Adipocyte (in vitro differentiated cells): ENCODE measurements at regions not wholly inside any gene's neighbourhood (a gene's known extent, or its start where the extent isn't known, plus 50 kb on each side); places are given as distances from the start of the nearest gene placed in this dataset.
"Not testable (repeated sequence)": the region's sequence is repeated elsewhere in the genome, so short reads cannot be mapped to it uniquely, and the experiment has no call there.

Experiments used
- DNase-seq: peaks from one replicate; pipeline ENCODE4 v3.0.0-alpha.2; 2015; ENCODE audit warnings: low read depth
- H3K27me3 ChIP-seq: replicated peaks from 2 replicates; pipeline ENCODE4 v1.7.0; 2013; ENCODE audit warnings: mild to moderate bottlenecking, low read length, moderate library complexity; ENCODE audit not compliant: control insufficient read depth, insufficient read depth
- H3K36me3 ChIP-seq: 2 replicates; pipeline ENCODE4 v1.7.0; 2013; ENCODE audit warnings: low read length, mild to moderate bottlenecking, moderate library complexity; ENCODE audit not compliant: control insufficient read depth, insufficient read depth, severe bottlenecking
- H3K4me1 ChIP-seq: 2 replicates; pipeline ENCODE4 v1.7.0; 2013; ENCODE audit warnings: mild to moderate bottlenecking, low read length, moderate library complexity; ENCODE audit not compliant: control insufficient read depth, insufficient read depth
- H3K4me3 ChIP-seq: 2 replicates; pipeline ENCODE4 v1.7.0; 2013; ENCODE audit warnings: mild to moderate bottlenecking, low read length, moderate library complexity
- H3K9ac ChIP-seq: 2 replicates; pipeline ENCODE4 v1.7.0; 2013; ENCODE audit warnings: mild to moderate bottlenecking, low read length, moderate library complexity
- H3K9me3 ChIP-seq: 2 replicates; pipeline ENCODE4 v1.7.0; 2013; ENCODE audit warnings: mild to moderate bottlenecking, low read length, moderate library complexity; ENCODE audit not compliant: control insufficient read depth

DNA sequence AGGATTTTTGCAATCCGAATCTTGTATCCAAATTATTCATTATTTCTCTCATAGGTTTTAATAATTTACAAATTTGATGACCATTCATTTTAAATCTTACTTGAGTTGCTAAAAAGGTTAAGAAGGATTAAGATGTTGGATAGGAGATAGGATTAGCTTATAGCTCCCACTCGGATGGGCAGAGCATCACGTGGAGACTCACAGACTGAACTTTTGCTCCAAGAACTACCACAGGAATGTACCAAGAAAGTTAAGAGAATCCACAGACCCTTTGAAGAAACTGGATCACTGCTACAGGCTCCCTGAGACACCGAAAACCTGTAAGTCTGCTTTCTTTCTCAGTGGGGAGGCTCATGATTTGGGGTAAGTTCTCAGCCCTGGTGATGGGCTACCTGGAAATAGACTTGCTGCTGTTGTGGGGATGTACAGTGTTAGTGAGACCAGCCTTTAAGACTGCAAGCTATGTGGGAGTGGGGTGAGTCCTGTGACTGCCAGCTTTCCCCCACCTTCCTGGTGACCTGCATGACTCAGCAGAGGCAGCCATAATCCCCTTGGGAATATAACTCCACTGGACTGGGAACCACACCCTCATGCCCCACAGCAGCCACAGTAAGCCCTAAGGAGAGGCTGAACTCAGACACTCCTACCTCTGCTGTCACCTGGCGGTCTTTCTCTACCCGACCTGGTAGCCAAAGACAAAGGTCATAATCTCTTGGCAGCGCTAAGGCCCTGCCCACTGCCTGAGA is 1458.0 kb downstream of the OLFM4 start:
- H3K27me3 ChIP-seq = no peaks in the 10 kb centered on the region
- H3K4me1 ChIP-seq = no peaks in the 10 kb centered on the region
- no peaks in the 10 kb centered on the region for H3K36me3 ChIP-seq
- H3K4me3 ChIP-seq = no peak overlapping the region
- DNase-seq = no peak
- no peaks in the 10 kb centered on the region for H3K9me3 ChIP-seq
- no peak overlapping the region for H3K9ac ChIP-seq

DNA sequence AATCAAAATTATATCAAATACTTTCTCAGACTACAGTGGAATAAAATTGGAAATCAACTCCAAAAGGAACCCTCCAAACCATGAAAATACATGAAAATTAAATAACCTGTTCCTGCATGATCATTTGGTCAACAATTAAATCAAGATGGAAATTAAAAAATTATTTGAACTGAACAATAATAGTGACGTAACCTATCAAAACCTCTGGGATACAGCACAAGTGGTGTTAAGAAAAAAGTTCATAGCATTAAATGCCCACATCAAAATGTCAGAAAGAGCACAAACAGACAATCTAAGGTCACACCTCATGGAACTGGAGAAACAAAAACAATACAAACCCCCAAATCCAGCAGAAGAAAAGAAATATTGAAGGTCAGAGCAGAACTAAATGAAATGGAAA is 1460.7 kb downstream of the OLFM4 start:
- no peaks in the 10 kb centered on the region for H3K4me1 ChIP-seq
- H3K9me3 ChIP-seq = peaks cover 6% of the 10 kb centered on the region
- no peak overlapping the region for H3K4me3 ChIP-seq
- no peak for DNase-seq
- H3K27me3 ChIP-seq = no peaks in the 10 kb centered on the region
- no peaks in the 10 kb centered on the region for H3K36me3 ChIP-seq
- H3K9ac ChIP-seq = no peak overlapping the region

DNA sequence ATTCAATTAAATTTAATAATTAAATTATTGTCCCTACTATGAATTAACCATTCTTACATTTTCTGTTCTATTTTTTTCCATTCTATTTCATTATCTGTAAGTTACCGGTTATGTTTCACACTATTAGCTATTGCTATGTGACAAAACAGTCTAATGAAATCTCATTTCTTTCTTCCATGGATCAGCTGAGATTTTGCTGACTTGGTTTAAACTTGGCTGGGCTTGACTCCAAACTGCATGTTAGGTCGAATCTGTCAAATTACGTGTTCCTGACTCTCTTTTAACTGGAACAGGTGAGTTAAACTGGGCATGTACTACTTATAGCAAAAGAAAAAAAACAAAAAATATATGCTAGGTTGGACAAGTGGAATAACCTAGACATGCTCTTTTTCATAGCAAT is 1464.4 kb downstream of the OLFM4 start:
- H3K9me3 ChIP-seq = peaks cover 6% of the 10 kb centered on the region
- no peak overlapping the region for H3K9ac ChIP-seq
- H3K27me3 ChIP-seq = no peaks in the 10 kb centered on the region
- DNase-seq = no peak
- H3K4me3 ChIP-seq = no peak overlapping the region
- no peaks in the 10 kb centered on the region for H3K4me1 ChIP-seq
- H3K36me3 ChIP-seq = no peaks in the 10 kb centered on the region

DNA sequence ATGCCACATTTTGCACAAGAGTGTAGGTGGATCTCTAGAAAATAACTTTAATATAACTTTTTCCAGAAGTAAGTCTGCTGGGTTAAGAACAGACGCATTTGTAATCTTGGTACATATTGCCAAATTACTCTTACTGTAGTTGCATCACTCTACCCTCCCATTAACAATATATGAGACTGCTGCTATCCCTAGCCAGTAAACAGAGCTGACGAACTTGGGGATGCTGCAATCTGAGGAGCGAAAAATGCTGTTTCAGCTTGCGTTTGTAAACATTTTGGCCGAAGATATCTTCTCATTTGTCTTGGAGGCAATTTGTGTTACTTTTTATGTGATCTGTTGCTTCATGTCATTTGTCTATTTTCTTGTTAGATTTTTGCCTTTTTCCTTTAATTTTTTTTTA is 1482.8 kb downstream of the OLFM4 start:
- H3K4me1 ChIP-seq = no peaks in the 10 kb centered on the region
- H3K4me3 ChIP-seq = no peak overlapping the region
- H3K9ac ChIP-seq = no peak overlapping the region
- no peaks in the 10 kb centered on the region for H3K27me3 ChIP-seq
- H3K36me3 ChIP-seq = no peaks in the 10 kb centered on the region
- H3K9me3 ChIP-seq = no peaks in the 10 kb centered on the region
- no peak for DNase-seq

DNA sequence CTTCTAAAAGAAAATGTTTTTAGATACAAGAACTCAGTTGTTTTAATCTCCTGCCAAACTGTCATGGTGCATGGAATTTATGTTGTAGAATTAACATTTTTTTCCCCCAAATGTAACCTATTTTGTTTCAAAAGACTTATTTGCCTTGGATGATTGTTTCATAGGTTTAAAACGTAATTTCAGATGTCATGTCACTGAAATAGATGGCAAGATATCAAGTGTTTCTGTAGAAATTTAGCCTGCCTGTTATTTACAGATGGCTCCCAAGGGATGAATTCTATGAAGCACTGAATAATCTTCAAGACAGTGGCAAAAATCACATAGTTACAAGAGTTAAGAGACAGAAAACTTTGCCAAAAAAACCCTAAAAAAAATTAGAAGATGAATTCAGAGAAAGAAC is 1484.6 kb downstream of the OLFM4 start:
- H3K4me1 ChIP-seq = no peaks in the 10 kb centered on the region
- no peaks in the 10 kb centered on the region for H3K9me3 ChIP-seq
- no peak for DNase-seq
- no peaks in the 10 kb centered on the region for H3K27me3 ChIP-seq
- no peaks in the 10 kb centered on the region for H3K36me3 ChIP-seq
- H3K9ac ChIP-seq = no peak overlapping the region
- H3K4me3 ChIP-seq = no peak overlapping the region

DNA sequence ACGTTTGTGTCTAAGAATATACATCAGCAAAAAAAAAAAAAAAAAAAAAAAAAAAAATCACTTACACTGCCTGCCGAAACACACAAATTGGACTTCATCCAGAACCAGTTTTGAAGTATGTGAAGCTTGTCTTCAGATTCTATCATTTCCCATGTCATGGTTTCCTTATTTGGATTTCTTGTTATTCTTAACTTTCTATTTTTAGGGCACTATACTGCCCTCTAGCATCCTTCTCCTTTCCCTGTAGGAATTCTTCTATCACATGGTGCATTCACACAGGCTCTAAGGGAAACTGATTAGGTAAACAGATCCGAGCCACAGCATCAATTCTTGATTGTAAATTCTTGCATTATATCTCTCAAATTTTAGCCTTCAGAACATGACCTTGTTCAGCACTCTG is 1507.5 kb downstream of the OLFM4 start:
- Histone ChIP-seq H3K36me3 (no peaks in the 10 kb centered on the region), H3K9ac (no peak overlapping the region), H3K4me1 (no peaks in the 10 kb centered on the region), H3K4me3 (no peak overlapping the region), H3K27me3 (no peaks in the 10 kb centered on the region), H3K9me3 (no peaks in the 10 kb centered on the region)
- no peak for DNase-seq

DNA sequence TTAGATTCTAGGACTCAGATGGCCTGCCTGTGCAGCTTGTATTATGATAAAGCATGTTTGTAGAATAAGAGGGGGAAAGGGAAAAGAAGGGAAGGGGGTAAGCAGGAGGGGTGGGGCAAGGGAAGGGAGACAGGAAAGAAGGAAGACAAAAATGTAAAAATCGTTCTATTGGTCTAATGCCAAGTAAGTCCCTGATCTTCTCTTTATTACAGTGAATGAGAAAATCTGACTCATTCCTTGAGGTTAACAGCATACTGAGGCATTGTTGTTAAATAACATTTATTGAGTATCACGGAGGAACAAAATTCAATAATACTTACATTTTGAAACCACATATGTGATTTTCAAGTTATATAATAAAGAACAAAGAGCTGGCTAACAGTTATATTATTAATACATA is 1534.7 kb downstream of the OLFM4 start:
- no peak for DNase-seq

DNA sequence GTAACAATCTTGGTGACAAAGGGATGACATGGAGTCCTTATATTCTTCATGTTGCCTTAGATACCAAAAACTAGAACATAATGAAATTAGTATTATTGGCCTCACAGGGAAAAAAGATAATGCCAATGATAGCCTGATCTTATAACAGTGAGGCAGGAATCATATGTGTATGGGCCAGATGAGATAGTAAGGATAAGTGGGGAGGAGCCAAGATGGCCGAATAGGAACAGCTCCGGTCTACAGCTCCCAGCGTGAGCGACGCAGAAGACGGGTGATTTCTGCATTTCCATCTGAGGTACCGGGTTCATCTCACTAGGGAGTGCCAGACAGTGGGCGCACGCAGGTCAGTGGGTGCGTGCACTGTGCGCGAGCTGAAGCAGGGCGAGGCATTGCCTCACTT is 1543.4 kb downstream of the OLFM4 start:
- H3K36me3 ChIP-seq, H3K9ac ChIP-seq, DNase-seq, H3K4me1 ChIP-seq, H3K27me3 ChIP-seq, H3K4me3 ChIP-seq, H3K9me3 ChIP-seq: not testable (repeated sequence)

More for the DNA sequence above, 1534.7 kb downstream of the OLFM4 start:
- H3K9me3 ChIP-seq = no peaks in the 10 kb centered on the region
- H3K9ac ChIP-seq = no peak overlapping the region
- H3K4me1 ChIP-seq = no peaks in the 10 kb centered on the region
- H3K27me3 ChIP-seq = no peaks in the 10 kb centered on the region
- H3K4me3 ChIP-seq = no peak overlapping the region
- no peaks in the 10 kb centered on the region for H3K36me3 ChIP-seq

DNA sequence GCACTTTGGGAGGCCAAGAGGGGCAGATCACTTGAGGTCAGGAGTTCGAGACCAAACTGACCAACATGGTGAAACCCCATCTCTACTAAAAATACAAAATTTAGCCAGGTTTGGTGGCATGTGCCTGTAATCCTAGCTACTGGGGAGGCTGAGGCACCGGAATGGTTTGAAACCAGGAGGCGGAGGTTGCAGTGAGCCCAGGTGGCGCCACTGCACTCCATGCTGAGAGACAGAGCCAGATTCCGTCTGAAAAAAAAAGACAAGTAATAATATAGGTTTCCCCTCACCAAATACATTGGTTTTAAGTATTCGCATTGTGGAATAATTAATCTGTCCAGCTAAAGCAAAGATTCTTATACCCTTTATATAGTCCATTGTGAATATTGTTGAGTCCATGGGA is 1544.6 kb downstream of the OLFM4 start:
- H3K4me1 ChIP-seq = no peaks in the 10 kb centered on the region
- H3K9ac ChIP-seq = no peak overlapping the region
- no peak overlapping the region for H3K4me3 ChIP-seq
- H3K27me3 ChIP-seq = no peaks in the 10 kb centered on the region
- H3K36me3 ChIP-seq = no peaks in the 10 kb centered on the region
- DNase-seq = no peak
- no peaks in the 10 kb centered on the region for H3K9me3 ChIP-seq

DNA sequence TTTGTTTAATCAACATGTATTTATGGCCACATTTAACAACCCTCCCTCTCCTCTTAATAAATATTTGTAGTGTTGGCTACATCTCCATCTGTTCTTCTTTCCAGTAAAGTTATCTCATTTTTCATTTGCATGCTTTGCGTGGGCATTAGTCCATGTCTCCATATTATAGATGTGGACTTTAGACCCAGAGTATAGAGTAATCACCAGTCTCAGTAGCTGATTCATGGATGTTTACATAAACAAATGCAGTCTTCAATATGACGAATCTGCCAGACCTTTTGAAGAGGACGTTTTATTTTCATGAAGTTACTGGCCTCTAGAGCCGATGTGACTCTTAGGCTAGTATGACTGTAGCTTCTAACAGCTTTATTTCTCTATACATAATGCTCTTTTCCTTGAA is 1546.2 kb downstream of the OLFM4 start:
- no peak for DNase-seq
- Histone ChIP-seq H3K9me3 (no peaks in the 10 kb centered on the region), H3K4me1 (no peaks in the 10 kb centered on the region), H3K27me3 (no peaks in the 10 kb centered on the region), H3K4me3 (no peak overlapping the region), H3K36me3 (no peaks in the 10 kb centered on the region), H3K9ac (no peak overlapping the region)

DNA sequence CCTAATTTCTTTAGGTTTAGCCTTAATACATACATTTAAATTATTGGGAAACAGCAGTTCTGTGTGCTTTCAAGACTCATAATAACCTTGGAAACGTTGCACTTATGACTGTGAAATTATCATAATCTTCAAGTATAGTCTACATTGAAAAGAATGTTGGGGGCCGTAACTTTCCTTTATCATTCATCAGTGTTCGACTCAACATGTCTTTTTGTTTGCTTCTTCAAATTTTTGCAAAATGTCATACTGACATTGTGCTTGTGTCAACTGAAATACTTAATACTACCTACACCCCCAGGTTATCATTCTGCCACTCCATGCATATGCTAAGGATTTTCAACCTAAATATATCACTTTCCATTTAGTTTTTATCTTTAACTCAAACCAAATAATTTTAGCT is 1562.9 kb downstream of the OLFM4 start:
- H3K27me3 ChIP-seq = no peaks in the 10 kb centered on the region
- H3K4me3 ChIP-seq = no peak overlapping the region
- DNase-seq = no peak
- H3K4me1 ChIP-seq = no peaks in the 10 kb centered on the region
- no peaks in the 10 kb centered on the region for H3K9me3 ChIP-seq
- H3K9ac ChIP-seq = no peak overlapping the region
- H3K36me3 ChIP-seq = no peaks in the 10 kb centered on the region

DNA sequence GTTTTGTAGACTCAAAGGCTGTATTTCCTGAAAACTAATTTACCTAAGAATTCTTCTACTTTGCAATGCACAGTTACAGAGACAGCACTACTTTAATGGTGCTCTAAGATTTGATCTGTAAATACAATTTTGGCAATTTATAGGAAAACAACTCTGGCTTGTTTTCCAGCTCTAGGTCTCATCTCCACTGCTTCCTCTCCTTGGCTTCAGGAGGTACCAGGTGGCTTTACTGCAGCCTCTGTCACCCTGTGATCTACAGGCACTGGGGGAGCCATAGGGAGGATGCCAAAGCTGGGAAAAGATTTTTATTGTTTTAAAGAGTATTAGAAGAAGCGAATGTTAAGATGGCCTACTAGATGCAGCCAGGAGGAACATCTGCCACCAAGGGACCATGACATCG is 1563.6 kb downstream of the OLFM4 start:
- Histone ChIP-seq H3K27me3 (no peaks in the 10 kb centered on the region), H3K4me1 (no peaks in the 10 kb centered on the region), H3K9me3 (no peaks in the 10 kb centered on the region), H3K9ac (no peak overlapping the region), H3K4me3 (no peak overlapping the region), H3K36me3 (no peaks in the 10 kb centered on the region)
- no peak for DNase-seq
